HepG2 (cell line): ENCODE measurements at regions not wholly inside any gene's neighbourhood (a gene's known extent, or its start where the extent isn't known, plus 50 kb on each side); places are given as distances from the start of the nearest gene placed in this dataset.

ENCODE experiments used
- POGZ ChIP-seq: sonication (generic); formaldehyde crosslinking; IDR thresholded peaks from 2 replicates; pipeline ENCODE4 v1.4.0; 2020; ENCODE audit warnings: mild to moderate bottlenecking, missing genetic modification reagents
- RAD51 ChIP-seq: fragments of 450-650 bp; IDR thresholded peaks from 2 replicates; pipeline ENCODE4 v1.6.1; 2016; ENCODE audit warnings: borderline replicate concordance
- TRIM24 ChIP-seq: sonication (generic); formaldehyde crosslinking; IDR thresholded peaks from 2 replicates; pipeline ENCODE4 v1.8.0; 2022; ENCODE audit warnings: mild to moderate bottlenecking, missing genetic modification reagents
- ZFP62 ChIP-seq: sonication (generic); formaldehyde crosslinking; IDR thresholded peaks from 2 replicates; pipeline ENCODE4 v1.4.0; 2020; ENCODE audit warnings: missing genetic modification reagents
- ZNF354B ChIP-seq: sonication (generic); formaldehyde crosslinking; IDR thresholded peaks from 2 replicates; pipeline ENCODE4 v1.8.0; 2022; ENCODE audit warnings: mild to moderate bottlenecking, missing genetic modification reagents
- TF ChIP-seq, protein P1 (sequence below): sonication (generic); formaldehyde crosslinking; IDR thresholded peaks from 2 replicates; pipeline ENCODE4 v1.4.0; 2020; ENCODE audit warnings: mild to moderate bottlenecking, missing genetic modification reagents, borderline replicate concordance
- TF ChIP-seq, protein P2 (sequence below): sonication (generic); formaldehyde crosslinking; IDR thresholded peaks from 2 replicates; pipeline ENCODE4 v1.4.0; 2020; ENCODE audit warnings: mild to moderate bottlenecking, low read depth, missing genetic modification reagents

DNA sequence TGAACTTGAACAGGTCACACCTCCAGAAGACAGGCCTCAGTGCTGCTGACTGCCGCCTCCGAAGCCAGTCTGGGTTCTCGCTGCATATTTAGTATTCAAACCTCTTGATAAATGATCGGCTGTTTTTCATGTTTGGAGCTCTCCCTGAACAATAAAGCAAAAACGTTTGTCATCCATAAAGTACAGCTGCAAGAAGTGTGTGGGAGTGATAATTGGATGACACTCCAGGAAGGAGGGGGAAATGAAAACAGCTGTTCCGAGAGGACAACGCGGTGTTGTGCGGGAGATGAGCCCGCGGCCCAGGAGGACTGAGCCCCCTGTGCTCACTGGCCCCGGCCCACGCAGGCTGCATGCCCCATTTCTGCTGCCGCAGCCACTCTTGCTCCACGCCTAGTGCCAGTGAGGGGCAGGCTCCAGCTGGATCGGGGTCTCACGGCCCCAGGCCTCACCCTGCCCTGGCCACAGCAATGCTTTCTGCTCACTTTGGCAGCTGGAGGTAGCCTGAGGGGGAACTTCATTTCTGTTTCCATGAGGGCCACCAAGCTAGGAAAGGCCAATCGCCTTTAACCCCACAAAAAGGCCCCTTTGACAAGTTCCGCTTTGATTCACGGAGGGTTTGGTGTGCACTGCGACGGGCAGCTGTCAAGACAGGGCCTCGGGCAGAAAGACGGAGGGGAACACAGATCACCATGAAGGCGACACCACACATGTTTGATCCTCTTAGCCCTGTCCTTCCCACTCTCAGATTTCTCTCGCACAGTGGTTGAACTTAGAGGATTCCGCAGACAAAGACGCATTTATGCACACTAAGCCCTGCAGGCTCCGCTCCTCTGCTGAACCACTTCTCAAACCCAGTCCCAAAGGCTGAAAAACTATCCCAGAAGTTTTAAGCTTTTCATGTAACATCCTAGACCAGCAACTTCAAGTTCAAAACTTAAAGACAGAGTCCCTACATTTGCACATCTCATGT is 537.6 kb downstream of the EFNB2 start (continued):
- TF ChIP-seq POGZ (CRISPR knock-in tag) (no peak), ZNF354B (CRISPR knock-in tag) (no peak), TRIM24 (CRISPR knock-in tag) (no peak), ZFP62 (CRISPR knock-in tag) (no peak), RAD51 (no peak)
- TF ChIP-seq, protein P1, sequence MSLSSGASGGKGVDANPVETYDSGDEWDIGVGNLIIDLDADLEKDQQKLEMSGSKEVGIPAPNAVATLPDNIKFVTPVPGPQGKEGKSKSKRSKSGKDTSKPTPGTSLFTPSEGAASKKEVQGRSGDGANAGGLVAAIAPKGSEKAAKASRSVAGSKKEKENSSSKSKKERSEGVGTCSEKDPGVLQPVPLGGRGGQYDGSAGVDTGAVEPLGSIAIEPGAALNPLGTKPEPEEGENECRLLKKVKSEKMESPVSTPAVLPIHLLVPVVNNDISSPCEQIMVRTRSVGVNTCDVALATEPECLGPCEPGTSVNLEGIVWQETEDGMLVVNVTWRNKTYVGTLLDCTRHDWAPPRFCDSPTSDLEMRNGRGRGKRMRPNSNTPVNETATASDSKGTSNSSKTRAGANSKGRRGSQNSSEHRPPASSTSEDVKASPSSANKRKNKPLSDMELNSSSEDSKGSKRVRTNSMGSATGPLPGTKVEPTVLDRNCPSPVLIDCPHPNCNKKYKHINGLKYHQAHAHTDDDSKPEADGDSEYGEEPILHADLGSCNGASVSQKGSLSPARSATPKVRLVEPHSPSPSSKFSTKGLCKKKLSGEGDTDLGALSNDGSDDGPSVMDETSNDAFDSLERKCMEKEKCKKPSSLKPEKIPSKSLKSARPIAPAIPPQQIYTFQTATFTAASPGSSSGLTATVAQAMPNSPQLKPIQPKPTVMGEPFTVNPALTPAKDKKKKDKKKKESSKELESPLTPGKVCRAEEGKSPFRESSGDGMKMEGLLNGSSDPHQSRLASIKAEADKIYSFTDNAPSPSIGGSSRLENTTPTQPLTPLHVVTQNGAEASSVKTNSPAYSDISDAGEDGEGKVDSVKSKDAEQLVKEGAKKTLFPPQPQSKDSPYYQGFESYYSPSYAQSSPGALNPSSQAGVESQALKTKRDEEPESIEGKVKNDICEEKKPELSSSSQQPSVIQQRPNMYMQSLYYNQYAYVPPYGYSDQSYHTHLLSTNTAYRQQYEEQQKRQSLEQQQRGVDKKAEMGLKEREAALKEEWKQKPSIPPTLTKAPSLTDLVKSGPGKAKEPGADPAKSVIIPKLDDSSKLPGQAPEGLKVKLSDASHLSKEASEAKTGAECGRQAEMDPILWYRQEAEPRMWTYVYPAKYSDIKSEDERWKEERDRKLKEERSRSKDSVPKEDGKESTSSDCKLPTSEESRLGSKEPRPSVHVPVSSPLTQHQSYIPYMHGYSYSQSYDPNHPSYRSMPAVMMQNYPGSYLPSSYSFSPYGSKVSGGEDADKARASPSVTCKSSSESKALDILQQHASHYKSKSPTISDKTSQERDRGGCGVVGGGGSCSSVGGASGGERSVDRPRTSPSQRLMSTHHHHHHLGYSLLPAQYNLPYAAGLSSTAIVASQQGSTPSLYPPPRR (CRISPR knock-in tag): no peak
- TF ChIP-seq, protein P2, sequence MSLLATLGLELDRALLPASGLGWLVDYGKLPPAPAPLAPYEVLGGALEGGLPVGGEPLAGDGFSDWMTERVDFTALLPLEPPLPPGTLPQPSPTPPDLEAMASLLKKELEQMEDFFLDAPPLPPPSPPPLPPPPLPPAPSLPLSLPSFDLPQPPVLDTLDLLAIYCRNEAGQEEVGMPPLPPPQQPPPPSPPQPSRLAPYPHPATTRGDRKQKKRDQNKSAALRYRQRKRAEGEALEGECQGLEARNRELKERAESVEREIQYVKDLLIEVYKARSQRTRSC (CRISPR knock-in tag): no peak
